H1 (cell line): ENCODE measurements at regions not wholly inside any gene's neighbourhood (a gene's known extent, or its start where the extent isn't known, plus 50 kb on each side); places are given as distances from the start of the nearest gene placed in this dataset.

Experiments
- ATF2 ChIP-seq: IDR thresholded peaks from 2 replicates; pipeline ENCODE4 v1.6.1; 2012; ENCODE audit warnings: low read length, inconsistent platforms
- CTCF ChIP-seq, 3 experiments: IDR thresholded peaks; 1 replicate in 2 of 3; 2 replicates in 1 of 3; pipeline versions ENCODE4 v1.5.1 to v1.6.1; 2011; ENCODE audit warnings: low read length in 3 of 3, mild to moderate bottlenecking in 3 of 3, inconsistent platforms in 2 of 3, low read depth in 1 of 3, moderate library complexity in 1 of 3; ENCODE audit not compliant: insufficient read depth in 1 of 3; ENCODE audit errors: control extremely low read depth in 1 of 3
- EZH2 ChIP-seq: fragments of 200-600 bp; sonication (generic); IDR thresholded peaks from 2 replicates; pipeline ENCODE4 v1.7.1; 2012; ENCODE audit warnings: low read depth, mild to moderate bottlenecking, moderate library complexity, low read length, inconsistent platforms; ENCODE audit not compliant: severe bottlenecking
- POLR2A ChIP-seq, 2 experiments: IDR thresholded peaks; 1 replicate in 1 of 2; 2 replicates in 1 of 2; pipeline ENCODE4 v1.6.1; 2011; ENCODE audit warnings: low read depth in 2 of 2, low read length in 2 of 2, mild to moderate bottlenecking in 2 of 2; ENCODE audit errors: control extremely low read depth in 1 of 2
- RBBP5 ChIP-seq: IDR thresholded peaks from 2 replicates; pipeline ENCODE4 v1.7.1; 2012; ENCODE audit warnings: low read depth, mild to moderate bottlenecking, inconsistent platforms, low read length, moderate library complexity, borderline replicate concordance
- YY1 ChIP-seq: IDR thresholded peaks from 2 replicates; pipeline ENCODE4 v1.6.1; 2011; ENCODE audit warnings: low read depth, mild to moderate bottlenecking, low read length

GRCh38 chr1:82401116-82401515, 600.4 kb downstream of the ADGRL2 start:
- TF ChIP-seq EZH2 (no peak), YY1 (no peak), RBBP5 (no peak), POLR2A (IDR thresholded peaks at IDR 0.05; ENCODE audit: control extremely low read depth in 1 of 2, low read depth in 2 of 2, low read length in 2 of 2) (no peak), CTCF (IDR thresholded peaks at IDR 0.05; ENCODE audit: control extremely low read depth in 1 of 3, insufficient read depth in 1 of 3, low read depth in 1 of 3, low read length in 3 of 3) (no peak), ATF2 (no peak)
